Ammon's horn (tissue), 1 donor: ENCODE measurements at regions not wholly inside any gene's neighbourhood (a gene's known extent, or its start where the extent isn't known, plus 50 kb on each side); places are given as distances from the start of the nearest gene placed in this dataset.

ENCODE experiments used
- DNase-seq: peaks from one replicate; pipeline ENCODE4 v3.0.0-alpha.2; 2016; ENCODE audit warnings: low spot score

GRCh38 chr6:4615891-4616290, 160.3 kb upstream of the CDYL start:
- no peak for DNase-seq

- DNase-seq = no peak
These were observed 161.0 kb upstream of the CDYL start for GRCh38 chr6:4615231-4615630.

GRCh38 chr6:4614637-4615036, 161.6 kb upstream of the CDYL start:
- DNase-seq = no peak

GRCh38 chr6:4613795-4614194, 162.4 kb upstream of the CDYL start:
- DNase-seq = no peak

GRCh38 chr6:4613381-4613780, 162.8 kb upstream of the CDYL start:
- no peak for DNase-seq

GRCh38 chr6:4612636-4613171, 163.5 kb upstream of the CDYL start:
- peak; percentile 38 for DNase-seq

- no peak for DNase-seq
These were observed 164.6 kb upstream of the CDYL start for GRCh38 chr6:4611429-4612129.

- DNase-seq = no peak
These were observed 165.9 kb upstream of the CDYL start for GRCh38 chr6:4610256-4610655.

- DNase-seq = peak; percentile 86
These were observed 167.7 kb upstream of the CDYL start for GRCh38 chr6:4608361-4609115.

- peak; percentile 22 for DNase-seq
These were observed 168.4 kb upstream of the CDYL start for GRCh38 chr6:4607793-4608192.

GRCh38 chr6:4606821-4607704, 169.1 kb upstream of the CDYL start:
- peak; percentile 78 for DNase-seq

- DNase-seq = no peak
These were observed 170.2 kb upstream of the CDYL start for GRCh38 chr6:4606016-4606415.

- no peak for DNase-seq
These were observed 172.3 kb upstream of the CDYL start for GRCh38 chr6:4603856-4604369.

GRCh38 chr6:4603291-4603690, 172.9 kb upstream of the CDYL start:
- no peak for DNase-seq

GRCh38 chr6:4599924-4600323, 176.3 kb upstream of the CDYL start:
- no peak for DNase-seq

- no peak for DNase-seq
These were observed 177.7 kb upstream of the CDYL start for GRCh38 chr6:4598384-4598995.

- DNase-seq = no peak
These were observed 182.3 kb upstream of the CDYL start for GRCh38 chr6:4593951-4594350.

- no peak for DNase-seq
These were observed 184.2 kb upstream of the CDYL start for GRCh38 chr6:4592026-4592425.

- no peak for DNase-seq
These were observed 185.0 kb upstream of the CDYL start for GRCh38 chr6:4591218-4591617.

GRCh38 chr6:4589295-4589694, 186.9 kb upstream of the CDYL start:
- DNase-seq = no peak

- no peak for DNase-seq
These were observed 187.6 kb upstream of the CDYL start for GRCh38 chr6:4588581-4588980.

- no peak for DNase-seq
These were observed 188.0 kb upstream of the CDYL start for GRCh38 chr6:4588163-4588562.
